Loucy (cell line): ENCODE measurements at regions not wholly inside any gene's neighbourhood (a gene's known extent, or its start where the extent isn't known, plus 50 kb on each side); places are given as distances from the start of the nearest gene placed in this dataset.

Source experiments
- H2AFZ ChIP-seq: fragments of 200-600 bp; sonication (generic); 2 replicates; pipeline ENCODE4 v1.6.0; 2016; ENCODE audit warnings: antibody characterized with exemption, mild to moderate bottlenecking, low read length, moderate library complexity
- H3F3A ChIP-seq: fragments of 200-600 bp; 2 replicates; pipeline ENCODE4 v1.6.0; 2016; ENCODE audit warnings: antibody characterized with exemption, low read depth, mild to moderate bottlenecking
- H3K27me3 ChIP-seq: fragments of 200-600 bp; sonication (generic); 2 replicates; pipeline ENCODE4 v1.6.1; 2014; ENCODE audit warnings: low read length, mild to moderate bottlenecking; ENCODE audit not compliant: insufficient read depth, poor library complexity, severe bottlenecking
- H3K36me3 ChIP-seq: fragments of 200-600 bp; sonication (generic); 2 replicates; pipeline ENCODE4 v1.6.1; 2016; ENCODE audit warnings: low read length; ENCODE audit not compliant: insufficient read depth
- H3K4me1 ChIP-seq: fragments of 200-600 bp; sonication (generic); 2 replicates; pipeline ENCODE4 v1.5.1; 2014; ENCODE audit warnings: low read length, mild to moderate bottlenecking; ENCODE audit not compliant: insufficient read depth, poor library complexity, severe bottlenecking
- H3K4me2 ChIP-seq: fragments of 200-600 bp; sonication (generic); 2 replicates; pipeline ENCODE4 v1.6.0; 2014; ENCODE audit warnings: antibody characterized with exemption, low read length, low read depth, mild to moderate bottlenecking; ENCODE audit not compliant: poor library complexity, severe bottlenecking
- H3K4me3 ChIP-seq: fragments of 200-600 bp; sonication (generic); 2 replicates; pipeline ENCODE4 v1.5.1; 2014; ENCODE audit warnings: low read length, mild to moderate bottlenecking, mixed read lengths; ENCODE audit not compliant: poor library complexity, severe bottlenecking
- H3K79me2 ChIP-seq: fragments of 200-600 bp; sonication (generic); 2 replicates; pipeline ENCODE4 v1.6.1; 2014; ENCODE audit warnings: low read length; ENCODE audit not compliant: insufficient read depth
- H3K9ac ChIP-seq: fragments of 200-600 bp; sonication (generic); 2 replicates; pipeline ENCODE4 v1.6.0; 2014; ENCODE audit warnings: mild to moderate bottlenecking, low read depth, low read length, moderate library complexity; ENCODE audit not compliant: poor library complexity, severe bottlenecking
- H3K9me2 ChIP-seq: fragments of 200-600 bp; sonication (generic); replicated peaks from 2 replicates; pipeline ENCODE4 v1.6.1; 2016; ENCODE audit warnings: low read depth, low read length, mixed read lengths
- H3K9me3 ChIP-seq: fragments of 200-600 bp; sonication (generic); 2 replicates; pipeline ENCODE4 v1.6.1; 2014; ENCODE audit warnings: mild to moderate bottlenecking, antibody characterized with exemption, low read length, low read depth; ENCODE audit not compliant: insufficient read depth
- H4K20me1 ChIP-seq: fragments of 200-600 bp; sonication (generic); 2 replicates; pipeline ENCODE4 v1.6.0; 2014; ENCODE audit warnings: antibody characterized with exemption, low read length, mild to moderate bottlenecking; ENCODE audit not compliant: insufficient read depth, poor library complexity, severe bottlenecking
- EZH2phosphoT487 ChIP-seq: fragments of 200-600 bp; IDR thresholded peaks from 2 replicates; pipeline ENCODE4 v1.6.1; 2018; ENCODE audit warnings: antibody characterized with exemption, mild to moderate bottlenecking, moderate library complexity, borderline replicate concordance
- TF ChIP-seq, protein P1 (sequence below): fragments of 200-600 bp; sonication (generic); conservative IDR thresholded peaks from 2 replicates; pipeline ENCODE4 v1.5.1; 2014; ENCODE audit warnings: mild to moderate bottlenecking, antibody characterized with exemption, low read length

DNA sequence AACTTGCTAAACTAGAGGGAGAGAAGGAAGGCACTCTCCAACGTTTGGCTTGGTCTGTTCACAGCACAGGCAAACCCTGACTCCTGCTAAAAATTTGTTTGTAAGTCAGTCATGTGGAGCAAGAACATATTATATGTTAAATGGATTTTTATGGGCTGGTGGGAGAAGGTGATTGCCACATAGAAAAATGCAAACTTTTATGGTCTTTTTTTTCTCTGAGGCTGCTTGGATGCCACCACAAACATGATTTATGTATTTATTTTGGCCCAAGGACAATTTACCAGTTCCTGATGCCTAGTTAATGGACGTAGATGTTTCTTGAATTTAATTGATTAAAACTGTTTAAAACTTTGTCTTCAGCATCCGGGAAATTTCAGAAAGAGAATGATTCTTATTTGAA lies 274.2 kb upstream of the MYOCD start:
- Histone ChIP-seq H3K4me1 (no peaks in the 10 kb centered on the region), H3K4me3 (no peak overlapping the region), H3K79me2 (no peaks in the 10 kb centered on the region), H3K4me2 (no peak overlapping the region), H3K9me2 (no peaks in the 10 kb centered on the region), H3K36me3 (no peaks in the 10 kb centered on the region), H4K20me1 (no peaks in the 10 kb centered on the region), H3K9ac (no peak overlapping the region), H2AFZ (no peak overlapping the region), H3F3A (no peaks in the 10 kb centered on the region), H3K9me3 (peaks cover 8% of the 10 kb centered on the region; the same call in 1 of the 2 replicates), H3K27me3 (no peaks in the 10 kb centered on the region)
- TF ChIP-seq EZH2phosphoT487, result no peak
- TF ChIP-seq, protein P1, sequence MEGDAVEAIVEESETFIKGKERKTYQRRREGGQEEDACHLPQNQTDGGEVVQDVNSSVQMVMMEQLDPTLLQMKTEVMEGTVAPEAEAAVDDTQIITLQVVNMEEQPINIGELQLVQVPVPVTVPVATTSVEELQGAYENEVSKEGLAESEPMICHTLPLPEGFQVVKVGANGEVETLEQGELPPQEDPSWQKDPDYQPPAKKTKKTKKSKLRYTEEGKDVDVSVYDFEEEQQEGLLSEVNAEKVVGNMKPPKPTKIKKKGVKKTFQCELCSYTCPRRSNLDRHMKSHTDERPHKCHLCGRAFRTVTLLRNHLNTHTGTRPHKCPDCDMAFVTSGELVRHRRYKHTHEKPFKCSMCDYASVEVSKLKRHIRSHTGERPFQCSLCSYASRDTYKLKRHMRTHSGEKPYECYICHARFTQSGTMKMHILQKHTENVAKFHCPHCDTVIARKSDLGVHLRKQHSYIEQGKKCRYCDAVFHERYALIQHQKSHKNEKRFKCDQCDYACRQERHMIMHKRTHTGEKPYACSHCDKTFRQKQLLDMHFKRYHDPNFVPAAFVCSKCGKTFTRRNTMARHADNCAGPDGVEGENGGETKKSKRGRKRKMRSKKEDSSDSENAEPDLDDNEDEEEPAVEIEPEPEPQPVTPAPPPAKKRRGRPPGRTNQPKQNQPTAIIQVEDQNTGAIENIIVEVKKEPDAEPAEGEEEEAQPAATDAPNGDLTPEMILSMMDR, result no peak

DNA sequence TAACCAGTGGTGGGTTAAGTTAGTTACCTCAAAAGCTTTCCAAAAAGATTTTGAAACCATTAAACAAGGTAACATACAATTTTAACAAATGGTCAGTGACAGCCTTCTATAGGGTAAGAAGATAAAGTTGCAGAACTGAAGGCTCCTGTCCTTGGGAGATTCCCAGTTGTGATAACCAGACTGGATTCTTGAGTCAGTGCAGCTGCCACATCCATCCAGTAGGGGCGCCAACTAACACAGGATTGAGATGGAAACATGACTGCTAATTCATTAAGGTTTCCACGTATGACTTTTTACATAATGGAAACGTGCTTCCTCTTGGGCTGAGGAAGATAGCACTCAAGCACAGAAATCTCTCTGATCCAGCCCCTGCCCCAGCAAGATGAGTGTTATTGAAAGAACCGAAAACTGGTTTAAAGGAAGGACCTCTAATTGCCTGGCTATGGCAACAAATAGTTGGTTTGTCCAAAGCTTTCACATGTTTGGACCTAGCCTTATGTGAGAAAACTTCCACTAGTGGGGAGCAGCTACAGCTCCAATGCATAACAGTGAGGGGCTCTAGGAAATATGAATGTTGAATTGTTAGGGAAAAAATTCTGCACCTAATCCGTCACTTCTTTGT lies 269.8 kb upstream of the MYOCD start:
- Histone ChIP-seq H2AFZ (no peak overlapping the region), H3F3A (no peaks in the 10 kb centered on the region), H4K20me1 (no peaks in the 10 kb centered on the region), H3K36me3 (no peaks in the 10 kb centered on the region), H3K9ac (no peak overlapping the region), H3K9me2 (no peaks in the 10 kb centered on the region), H3K4me2 (no peak overlapping the region), H3K4me1 (no peaks in the 10 kb centered on the region), H3K4me3 (no peak overlapping the region), H3K9me3 (peaks cover 11% of the 10 kb centered on the region; the same call in 1 of the 2 replicates), H3K79me2 (no peaks in the 10 kb centered on the region), H3K27me3 (no peaks in the 10 kb centered on the region)
- TF ChIP-seq, protein P1, result peak; percentile 58
- TF ChIP-seq EZH2phosphoT487, result no peak

DNA sequence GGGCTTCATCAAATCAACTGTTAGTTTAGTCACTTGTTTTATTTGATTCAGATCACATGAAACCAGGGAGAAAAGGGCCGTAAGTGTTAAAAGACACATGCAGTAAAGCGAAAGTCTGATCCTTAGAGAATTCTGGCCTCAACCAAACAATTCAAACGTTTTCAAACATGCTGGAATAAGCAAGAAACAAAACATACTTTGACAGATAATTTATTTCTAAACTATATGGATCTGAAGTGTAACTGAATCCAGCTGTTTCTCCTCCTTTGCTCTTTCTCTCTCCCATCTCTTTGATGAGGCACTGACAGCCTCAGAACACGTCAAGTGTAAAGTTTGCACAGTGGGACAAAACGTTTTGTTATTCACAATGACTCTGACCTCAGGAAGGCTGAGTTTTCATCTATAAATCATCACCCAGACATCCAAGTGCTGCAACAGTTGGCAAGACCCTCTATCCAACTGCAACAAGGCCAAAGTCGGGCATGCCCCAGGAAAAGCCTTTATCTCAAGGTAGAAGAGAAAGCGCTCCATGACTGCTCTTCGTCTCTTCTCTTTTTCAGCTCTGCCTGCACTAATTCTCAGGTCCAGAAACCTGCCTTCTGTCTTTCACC lies 267.1 kb upstream of the MYOCD start:
- TF ChIP-seq, protein P1, result no peak
- TF ChIP-seq EZH2phosphoT487, result no peak

More for the DNA sequence above, 267.1 kb upstream of the MYOCD start:
- H3K9me2 ChIP-seq, result no peaks in the 10 kb centered on the region
- no peak overlapping the region for H3K4me3 ChIP-seq
- H3K9me3 ChIP-seq, result peaks cover 5% of the 10 kb centered on the region; the same call in 1 of the 2 replicates
- H3K9ac ChIP-seq, result no peak overlapping the region
- no peaks in the 10 kb centered on the region for H3K4me1 ChIP-seq
- no peak overlapping the region for H2AFZ ChIP-seq
- no peaks in the 10 kb centered on the region for H4K20me1 ChIP-seq
- H3F3A ChIP-seq, result no peaks in the 10 kb centered on the region
- H3K36me3 ChIP-seq, result no peaks in the 10 kb centered on the region
- no peaks in the 10 kb centered on the region for H3K27me3 ChIP-seq
- H3K79me2 ChIP-seq, result no peaks in the 10 kb centered on the region
- H3K4me2 ChIP-seq, result no peak overlapping the region
